ENCODE measurements at regions not wholly inside any gene's neighbourhood (a gene's known extent, or its start where the extent isn't known, plus 50 kb on each side); places are given as distances from the start of the nearest gene placed in this dataset.
"Not testable (repeated sequence)": the region's sequence is repeated elsewhere in the genome, so short reads cannot be mapped to it uniquely, and the experiment has no call there.

DNA sequence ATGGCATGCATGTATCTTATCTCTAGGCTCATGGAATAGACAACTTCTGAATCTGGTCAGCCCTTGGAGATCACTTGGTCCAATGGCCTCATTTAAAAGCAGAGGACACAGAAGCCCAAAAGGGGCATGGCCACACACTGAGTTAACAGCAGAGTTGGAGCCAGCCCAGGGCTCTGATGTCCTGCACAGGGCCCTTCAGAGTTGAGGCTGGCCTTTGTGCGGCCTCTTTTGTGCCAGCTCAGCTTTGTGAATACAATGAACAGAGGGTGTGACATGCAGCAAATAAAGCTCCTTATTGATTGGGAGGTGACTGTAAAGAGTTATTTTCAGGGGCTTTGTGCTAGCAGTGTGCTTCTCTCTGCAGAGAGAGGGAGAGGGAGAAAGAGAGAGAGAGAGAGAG, 150.1 kb upstream of the STK32A start:
- DNase-seq (ENCODE audit: low read depth): no peak

DNA sequence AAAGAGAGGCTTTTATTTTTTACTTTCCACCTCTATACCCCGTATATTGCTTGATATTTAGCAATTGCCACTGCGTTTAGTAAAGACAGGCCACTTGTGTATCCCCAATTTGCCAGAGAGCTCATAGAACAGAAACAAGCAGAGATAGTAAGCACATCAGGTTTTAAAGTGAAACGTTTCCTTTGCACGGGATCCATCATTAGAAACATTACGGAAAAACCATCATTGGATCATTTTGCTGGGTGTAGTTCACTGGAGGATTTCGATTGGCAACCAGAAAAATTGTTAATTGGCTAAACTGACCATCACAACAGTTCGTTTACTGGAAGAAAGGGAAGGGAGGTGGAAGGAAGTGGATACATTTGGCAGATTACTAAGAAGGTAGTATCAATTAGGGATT, 149.4 kb upstream of the STK32A start:
- DNase-seq (ENCODE audit: low read depth): no peak

DNA sequence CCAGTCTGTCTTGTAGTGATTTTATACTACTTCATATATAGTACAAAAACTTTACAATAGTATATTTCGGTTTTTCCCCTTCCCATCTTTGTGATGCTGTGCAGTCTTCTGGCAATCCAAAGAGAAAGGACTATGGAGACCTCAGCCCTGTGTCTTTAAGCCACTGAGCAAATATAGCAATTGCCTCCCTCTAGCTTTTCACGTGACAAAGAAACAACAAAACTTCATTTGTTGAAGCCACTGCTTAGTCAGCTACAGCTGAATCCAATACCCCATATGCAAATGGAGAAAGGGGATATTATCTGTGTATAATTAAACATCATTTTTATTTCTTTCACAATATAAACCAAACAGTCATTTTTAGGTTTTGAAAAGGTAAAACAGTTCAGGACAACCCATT, 142.8 kb upstream of the STK32A start:
- DNase-seq (ENCODE audit: low read depth): no peak

DNA sequence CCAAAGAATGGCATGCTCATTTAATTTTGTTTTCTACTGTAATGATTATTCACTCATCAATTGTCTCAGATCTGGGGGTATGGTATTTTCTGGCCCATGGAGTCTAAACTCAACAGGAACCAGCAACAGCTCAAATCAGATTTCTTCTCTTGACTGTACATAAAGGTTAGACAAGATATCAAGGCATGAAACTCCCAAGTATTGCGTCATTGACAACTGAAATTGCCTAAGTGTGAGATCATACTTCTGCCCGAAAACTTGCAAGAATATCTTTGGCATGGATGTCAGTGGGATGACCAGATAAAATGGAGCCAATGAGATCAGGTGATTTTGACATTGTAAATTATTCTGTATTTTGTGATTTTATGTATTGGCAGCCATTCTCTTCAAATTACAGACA, 141.7 kb upstream of the STK32A start:
- no peak for DNase-seq (ENCODE audit: low read depth)

DNA sequence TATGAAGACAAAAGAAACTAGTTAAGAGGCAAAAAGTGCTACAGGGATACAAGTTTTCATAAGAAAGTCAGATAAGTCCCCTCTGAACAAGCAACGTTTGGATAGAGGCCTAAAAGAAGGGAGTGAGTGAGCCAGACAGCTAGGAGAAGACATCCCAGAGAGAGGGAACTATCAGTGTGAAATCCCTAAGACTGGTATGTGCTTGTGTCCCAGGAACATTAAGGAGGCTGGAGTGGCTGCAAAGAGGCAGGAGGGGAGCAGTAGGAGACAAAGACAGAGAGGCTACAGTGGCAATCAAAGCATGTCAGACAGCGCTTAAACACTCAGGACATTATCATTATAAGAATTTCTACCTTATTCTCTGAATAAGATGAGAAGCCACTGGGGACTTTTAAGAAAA, 139.1 kb upstream of the STK32A start:
- DNase-seq (ENCODE audit: low read depth): no peak

DNA sequence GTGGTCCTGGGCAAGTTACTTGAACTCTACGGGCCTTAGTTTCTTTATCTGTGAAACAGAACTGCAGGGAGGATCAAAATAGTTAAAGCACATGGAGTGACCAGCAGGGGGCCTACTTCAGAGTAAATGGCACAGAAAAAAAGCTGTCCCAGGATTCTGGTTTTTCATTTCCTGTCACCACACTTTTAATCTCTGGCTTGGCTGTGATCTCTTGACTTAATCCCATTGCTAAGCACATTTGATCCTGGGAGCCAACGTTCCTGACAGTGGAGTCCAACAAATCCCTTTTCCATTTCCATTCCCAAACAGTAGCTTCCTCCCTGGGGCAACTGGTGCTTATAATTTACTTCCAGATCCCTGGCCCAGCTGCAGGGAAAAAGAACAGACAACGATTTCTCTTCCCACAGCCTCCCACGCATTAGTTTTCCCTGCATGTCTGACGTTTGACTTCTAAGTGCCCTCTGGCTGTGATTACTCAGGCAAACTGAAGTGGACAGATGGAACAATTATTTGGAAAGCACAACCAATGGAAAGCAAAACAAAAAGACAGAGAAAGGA, 136.5 kb upstream of the STK32A start:
- no peak for DNase-seq (ENCODE audit: low read depth)

DNA sequence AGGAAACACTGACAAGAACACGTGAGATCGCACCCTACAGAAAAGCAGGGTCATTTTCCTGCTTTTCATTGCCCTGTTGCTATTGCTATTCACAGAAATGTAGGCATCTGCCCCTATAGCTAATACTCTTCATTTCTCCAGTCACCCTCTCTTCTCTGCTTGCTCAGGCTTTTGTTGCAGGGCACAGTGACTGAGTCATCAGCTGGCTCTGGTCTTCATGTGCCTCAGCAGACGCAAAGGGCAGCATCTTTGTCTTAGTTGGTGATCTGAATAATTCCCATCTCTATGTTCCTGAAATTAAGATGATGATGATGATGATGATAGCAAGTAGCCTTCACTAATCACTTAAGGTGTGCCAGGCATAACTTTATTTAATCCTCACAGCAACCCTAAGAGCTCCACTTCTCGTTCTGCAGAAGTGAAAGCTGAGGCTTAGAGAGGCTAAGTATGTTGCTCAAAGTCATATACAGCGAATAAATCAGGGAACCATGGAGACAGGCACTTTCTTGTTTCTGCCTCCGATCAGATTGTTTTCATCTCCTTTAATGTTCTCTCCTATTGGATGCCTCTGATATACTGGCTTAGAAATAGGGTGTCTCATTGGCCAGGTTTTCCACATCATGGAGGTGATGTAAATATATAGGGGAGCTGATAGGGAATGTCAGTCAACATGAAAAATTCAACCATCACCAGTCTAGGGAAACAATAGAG, 133.0 kb upstream of the STK32A start:
- no peak for DNase-seq (ENCODE audit: low read depth)

DNA sequence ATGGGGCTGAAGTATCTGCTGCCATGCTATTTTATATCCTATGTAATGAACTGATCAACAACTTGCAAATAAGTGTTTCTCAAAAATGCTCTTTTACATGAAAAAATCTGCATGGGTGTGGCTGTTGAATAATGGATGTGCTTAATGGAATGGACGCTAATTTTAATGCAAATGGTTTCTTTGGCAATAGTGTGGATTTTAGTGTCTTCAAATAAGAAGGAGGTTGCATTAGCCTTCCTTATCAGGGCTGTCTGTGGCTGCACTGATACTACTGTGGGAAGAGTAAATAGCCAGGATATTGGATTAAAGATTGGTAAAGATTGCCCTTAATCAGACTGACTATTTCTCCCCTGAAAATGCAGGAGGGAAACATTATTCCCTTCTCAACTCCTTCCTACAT, 121.9 kb upstream of the STK32A start:
- no peak for DNase-seq (ENCODE audit: low read depth)

DNA sequence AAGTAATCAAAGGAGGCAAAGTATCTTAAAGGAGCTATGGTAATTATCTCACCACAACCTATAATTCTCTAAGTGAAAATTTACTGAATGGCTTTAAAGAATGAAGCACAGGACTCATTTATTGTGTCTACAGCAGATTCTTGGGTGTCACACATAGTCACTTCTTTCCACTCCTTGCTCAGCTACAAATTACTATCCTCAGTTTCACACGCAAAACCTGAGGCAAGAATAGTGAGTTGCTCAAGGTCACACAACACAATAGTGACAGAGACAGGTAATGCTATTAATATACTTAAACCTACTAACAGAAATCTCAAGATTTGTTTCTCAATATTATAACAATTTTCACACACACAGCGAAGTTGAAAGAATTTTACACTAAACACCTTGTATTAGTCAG, 120.9 kb upstream of the STK32A start:
- no peak for DNase-seq (ENCODE audit: low read depth)

DNA sequence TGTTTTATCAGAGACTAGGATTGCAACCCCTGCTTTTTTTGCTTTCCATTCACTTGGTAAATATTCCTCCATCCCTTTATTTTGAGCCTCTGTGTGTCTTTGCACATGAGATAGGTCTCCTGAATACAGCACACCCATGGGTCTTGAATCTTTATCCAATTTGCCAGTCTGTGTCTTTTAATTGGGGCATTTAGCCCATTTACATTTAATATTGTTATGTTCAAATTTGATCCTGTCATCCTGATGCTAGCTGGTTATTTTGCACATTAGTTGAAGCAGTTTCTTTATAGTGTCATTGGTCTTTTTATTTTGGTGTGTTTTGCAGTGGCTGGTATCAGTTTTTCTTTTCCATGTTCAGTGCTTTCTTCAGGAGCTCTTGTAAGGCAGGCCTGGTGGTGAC, 95.1 kb upstream of the STK32A start:
- not testable (repeated sequence) for DNase-seq (ENCODE audit: low read depth)

DNA sequence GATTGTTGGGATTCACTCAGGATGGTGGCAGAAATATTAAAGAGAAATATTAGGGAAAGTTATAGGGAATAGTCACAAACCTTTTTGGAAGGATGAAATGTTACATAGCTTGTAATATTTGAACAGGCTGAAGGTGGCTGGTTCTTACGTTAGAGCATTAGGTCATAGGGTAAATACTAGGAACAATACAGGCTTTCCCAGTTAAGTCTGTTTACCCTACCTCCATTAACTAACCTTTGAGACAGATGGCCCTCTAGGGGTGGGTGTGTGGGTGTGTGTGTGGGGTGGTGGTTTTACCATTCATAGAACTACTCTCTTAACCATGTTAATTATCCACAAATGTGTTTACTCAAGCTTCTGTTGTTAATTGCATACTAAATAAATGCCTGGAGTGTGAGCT, 94.3 kb upstream of the STK32A start:
- no peak for DNase-seq (ENCODE audit: low read depth)

DNA sequence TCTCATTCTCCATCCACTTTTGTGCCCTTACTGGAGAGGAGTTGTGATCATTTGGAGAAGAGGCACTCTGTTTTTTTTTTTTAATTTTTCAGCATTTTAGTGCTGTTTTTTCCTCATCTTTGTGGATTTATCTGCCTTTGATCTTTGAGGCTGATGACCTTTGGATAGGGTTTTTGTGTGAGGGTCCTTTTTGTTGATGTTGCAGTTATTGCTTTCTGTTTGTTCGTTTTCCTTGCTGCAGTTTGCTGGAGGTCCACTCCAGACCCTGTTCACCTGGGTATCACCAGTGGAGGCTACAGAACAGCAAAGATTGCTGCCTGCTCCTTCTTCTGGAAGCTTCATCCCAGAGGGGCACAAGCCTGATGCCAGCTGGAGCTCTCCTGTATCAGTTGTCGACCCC, 93.2 kb upstream of the STK32A start:
- DNase-seq (ENCODE audit: low read depth): not testable (repeated sequence)

DNA sequence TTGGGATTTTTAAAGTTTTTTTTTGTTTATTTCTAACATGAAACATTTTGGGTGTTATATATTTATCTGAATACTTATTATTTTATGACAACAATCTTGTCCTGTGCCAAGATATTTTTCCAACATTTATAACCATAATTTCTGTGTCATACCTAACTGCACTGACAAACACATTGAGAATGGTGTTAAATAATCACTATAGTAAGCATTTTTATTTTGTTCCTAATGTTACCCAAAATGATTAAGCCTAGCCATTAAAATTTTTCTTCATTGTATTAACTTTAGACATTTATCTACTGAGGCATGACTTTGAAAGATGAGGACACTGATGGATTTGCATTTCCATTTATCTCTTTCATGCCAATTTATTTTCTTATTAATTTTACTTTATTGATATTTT, 91.6 kb upstream of the STK32A start:
- no peak for DNase-seq (ENCODE audit: low read depth)

DNA sequence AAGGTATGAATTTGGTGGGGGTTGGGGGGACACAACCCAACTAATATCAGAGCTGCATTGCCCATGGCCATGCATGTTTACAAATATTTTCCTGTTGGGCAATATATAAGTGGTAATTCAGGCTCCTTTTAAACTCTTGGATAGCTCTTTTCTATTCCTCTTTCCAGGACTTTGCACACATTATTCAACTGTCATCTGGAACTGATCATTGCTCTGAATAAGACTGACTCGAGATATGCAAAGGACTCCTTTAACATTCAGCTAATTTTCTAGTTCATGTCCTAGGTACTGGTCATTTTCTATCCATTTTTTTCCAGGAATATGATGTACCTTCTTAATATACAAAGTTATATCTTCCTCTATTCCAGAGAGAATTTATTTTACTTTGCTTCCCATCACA, 89.5 kb upstream of the STK32A start:
- DNase-seq (ENCODE audit: low read depth): no peak

DNA sequence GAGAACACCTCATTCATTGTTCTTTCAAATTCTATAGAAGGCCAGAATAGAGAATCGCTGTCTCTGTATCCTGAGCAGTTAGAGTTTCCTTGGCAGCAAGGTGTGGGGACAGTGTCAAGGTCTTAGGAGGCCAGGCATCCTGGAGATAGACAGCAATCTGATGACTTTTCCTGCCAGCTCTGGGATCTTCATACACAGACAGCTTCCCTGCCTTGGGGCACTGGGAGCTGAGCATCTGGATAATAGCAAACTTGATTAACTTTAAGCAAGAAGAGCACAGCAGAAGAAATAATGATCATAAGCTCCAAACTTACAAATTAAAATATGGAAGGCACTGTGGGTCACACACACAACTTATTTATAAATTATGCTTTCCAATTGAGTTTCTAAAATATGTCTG, 86.1 kb upstream of the STK32A start:
- no peak for DNase-seq (ENCODE audit: low read depth)

DNA sequence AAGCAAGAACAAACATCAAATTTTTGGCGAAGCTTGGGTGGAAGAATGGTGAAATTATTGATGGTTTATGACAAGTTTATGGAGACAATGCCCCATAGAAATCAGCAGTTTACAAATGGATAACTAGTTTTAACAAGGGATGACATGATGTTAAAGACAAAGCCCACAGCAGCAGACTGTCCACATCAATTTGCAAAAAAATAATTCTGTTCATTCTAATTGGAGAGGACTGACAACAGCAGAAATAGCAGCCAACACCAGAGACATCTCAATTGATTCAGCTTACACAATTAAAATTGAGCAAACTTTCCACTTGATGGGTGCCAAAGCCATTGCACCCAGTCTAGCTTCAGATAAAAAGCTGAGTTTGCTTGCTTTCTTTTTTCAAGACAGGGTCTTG, 82.7 kb upstream of the STK32A start:
- no peak for DNase-seq (ENCODE audit: low read depth)

DNA sequence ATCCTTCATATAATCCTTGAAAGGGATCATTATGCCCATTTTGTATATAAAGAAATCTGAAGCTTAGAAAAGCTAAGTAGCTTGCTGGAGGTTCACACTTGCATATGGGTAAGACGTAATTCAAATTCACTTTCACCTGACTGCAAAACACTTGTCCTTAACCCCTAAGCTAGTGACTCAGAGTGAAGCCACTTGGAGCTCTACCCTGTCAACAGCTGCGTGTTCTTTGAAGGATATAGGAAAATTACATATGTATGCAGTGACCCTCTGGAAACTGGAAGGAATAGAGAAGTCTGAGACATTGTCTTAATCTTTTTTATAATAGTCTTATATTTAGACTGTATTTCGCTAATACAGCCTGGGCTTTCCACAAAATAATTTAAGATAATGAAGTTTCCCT, 80.0 kb upstream of the STK32A start:
- no peak for DNase-seq (ENCODE audit: low read depth)

DNA sequence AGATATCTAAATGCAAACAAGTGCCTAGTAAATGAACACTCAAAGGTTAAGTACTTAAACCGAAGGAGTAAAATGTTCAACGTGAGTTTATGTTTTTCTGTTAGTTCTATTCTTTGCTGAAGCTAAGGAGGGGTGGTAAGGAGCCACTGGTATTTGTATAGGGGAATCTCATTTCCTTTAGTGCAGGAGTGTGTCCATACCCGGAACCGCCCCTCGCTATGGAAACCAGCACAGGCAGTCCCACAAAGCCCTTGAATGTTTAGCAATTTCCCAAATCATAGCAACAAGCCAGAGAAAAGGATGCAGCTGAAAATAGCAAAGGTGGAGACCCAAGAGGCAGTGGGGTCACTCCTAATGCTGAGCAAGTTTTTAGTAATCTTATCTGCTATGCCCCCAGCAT, 78.8 kb upstream of the STK32A start:
- no peak for DNase-seq (ENCODE audit: low read depth)

DNA sequence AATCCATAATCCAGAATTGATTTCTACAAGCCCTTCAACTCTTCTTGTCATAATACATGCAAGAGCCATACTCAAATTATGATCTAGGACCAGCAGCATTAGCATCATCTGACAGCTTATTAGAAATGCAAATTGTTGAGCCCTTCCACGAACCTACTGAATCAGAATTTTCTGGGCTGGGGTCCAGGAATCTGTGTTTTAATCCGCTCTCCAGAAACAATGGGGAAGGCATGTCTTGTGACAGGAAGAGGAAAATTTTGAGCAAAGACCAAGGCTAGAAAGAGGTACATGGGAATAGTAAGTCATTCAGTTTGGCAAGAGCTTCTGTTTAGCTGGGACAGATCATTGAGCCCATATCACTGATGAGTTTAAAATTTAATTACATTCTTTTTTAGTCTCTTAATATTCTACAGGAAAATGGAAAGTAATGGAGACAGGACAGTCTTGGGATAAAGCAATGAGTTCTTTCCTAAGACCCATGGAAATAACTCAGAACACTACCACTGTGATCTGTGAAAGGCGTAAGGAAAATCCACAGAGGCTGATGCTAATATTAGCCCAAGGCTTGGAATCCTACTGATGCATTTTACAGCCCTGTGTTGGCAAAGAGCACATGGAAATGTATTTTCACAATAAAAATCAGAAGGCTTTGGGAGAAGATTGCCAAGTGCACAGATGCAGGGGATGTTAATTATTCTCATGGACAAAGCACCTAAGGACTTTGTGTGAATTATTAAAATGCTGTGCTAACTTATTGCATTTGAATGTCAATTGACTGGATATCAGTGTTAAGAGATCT, 73.7 kb upstream of the STK32A start:
- no peak for DNase-seq (ENCODE audit: low read depth)

DNA sequence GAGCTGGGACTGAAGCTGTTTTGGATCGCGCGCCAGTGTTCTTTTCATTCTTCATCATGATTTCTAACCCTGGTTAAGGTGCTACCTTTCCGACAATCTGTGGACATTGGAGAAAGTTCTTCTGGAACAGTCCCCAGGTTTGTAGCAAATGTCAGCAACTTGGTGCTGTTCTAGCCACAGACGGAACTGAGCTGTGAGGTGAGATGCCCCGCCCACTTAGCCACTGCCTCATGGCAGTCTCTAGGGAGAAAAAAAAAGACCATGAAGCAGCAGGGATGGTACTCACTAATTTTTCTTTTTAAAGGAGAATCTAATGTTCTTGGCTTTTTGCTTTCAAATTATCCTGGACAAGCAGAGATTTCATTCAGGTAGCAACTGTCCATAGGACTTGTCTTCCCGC, 72.1 kb upstream of the STK32A start:
- DNase-seq (ENCODE audit: low read depth): no peak

DNA sequence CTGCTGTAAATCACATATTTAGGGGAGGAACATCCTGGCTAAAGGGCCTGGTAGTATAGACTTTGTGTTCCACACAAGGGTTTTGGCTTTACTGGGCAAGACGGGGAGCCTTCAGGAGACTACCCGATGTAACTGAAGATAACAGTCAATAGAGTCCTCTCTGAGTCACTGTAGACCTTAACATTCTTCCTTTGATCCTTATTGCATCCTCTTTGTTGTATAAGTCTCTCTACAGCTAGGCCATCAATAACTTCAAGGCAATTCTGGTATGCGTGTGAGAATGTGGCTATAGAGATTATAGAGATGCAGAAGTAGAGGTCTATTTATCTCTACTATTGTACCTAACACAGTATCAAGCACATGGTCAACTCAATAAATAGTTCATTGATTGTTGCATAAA, 67.3 kb upstream of the STK32A start:
- DNase-seq (ENCODE audit: low read depth): no peak

DNA sequence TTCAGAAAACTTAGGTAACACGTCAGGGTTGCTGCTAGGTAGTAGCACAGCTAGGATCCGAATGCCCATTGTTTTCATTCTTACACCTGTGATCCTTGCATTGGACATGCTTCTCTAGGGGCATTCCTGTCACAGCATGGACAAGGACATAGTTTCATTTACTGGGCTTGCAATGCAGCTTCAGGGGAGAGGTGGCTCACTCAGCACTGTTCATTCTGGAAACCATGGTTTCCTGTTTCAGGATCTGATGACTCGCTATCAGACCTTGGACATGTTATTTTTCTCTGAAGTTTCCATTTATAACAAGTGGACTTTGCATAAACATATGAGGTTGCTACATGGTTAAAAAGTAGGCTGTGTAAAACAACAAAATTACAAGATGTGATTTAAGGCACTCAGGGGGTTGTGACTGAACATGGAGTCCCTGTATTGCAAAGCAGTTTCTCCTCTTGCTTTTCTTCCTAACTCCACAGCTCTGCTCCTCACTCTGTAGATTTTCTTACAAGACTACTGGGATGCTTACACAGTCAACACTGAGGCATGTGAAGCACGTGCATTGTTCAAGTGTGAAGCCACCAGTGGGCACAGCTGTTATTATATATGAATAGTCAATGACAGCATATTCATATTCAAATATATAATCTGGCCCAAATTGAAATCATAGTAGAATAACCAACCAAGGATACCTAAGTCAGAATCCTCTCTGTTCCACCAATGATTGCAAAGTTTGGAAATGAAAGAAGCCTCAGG, 66.1 kb upstream of the STK32A start:
- DNase-seq (ENCODE audit: low read depth): no peak

DNA sequence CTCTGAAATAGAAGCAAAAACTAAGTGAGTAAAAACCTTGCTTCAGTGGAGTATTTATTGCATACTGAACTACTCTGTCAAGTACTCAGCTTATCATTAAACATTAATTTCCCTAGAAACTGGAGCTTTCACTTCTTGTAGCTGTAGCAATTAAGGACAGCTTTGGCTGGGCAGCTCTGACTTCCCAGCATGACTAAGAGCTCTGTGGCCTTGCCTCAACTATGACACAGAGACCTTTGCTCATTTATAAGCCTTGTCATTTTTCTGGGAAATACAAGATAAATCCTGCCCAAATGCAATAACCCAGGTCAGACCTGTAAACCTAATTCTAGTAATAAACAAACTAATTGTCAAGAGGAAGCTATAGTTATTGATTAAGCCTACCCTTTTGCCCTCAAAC, 65.4 kb upstream of the STK32A start:
- no peak for DNase-seq (ENCODE audit: low read depth)
